SU-DHL-6 (cell line): ENCODE measurements at regions not wholly inside any gene's neighbourhood (a gene's known extent, or its start where the extent isn't known, plus 50 kb on each side); places are given as distances from the start of the nearest gene placed in this dataset.

Experiments used
- H2AFZ ChIP-seq: fragments of 200-600 bp; sonication (generic); 2 replicates; pipeline ENCODE4 v1.6.1; 2014; ENCODE audit warnings: low read depth, mild to moderate bottlenecking, moderate library complexity, mixed read lengths, antibody characterized with exemption, low read length; ENCODE audit not compliant: severe bottlenecking
- H3F3A ChIP-seq: fragments of 200-600 bp; shearing (Covaris generic); 2 replicates; pipeline ENCODE4 v1.6.0; 2016; ENCODE audit warnings: antibody characterized with exemption, mild to moderate bottlenecking; ENCODE audit not compliant: insufficient read depth
- H3K27ac ChIP-seq: fragments of 200-600 bp; sonication (generic); 2 replicates; pipeline ENCODE4 v1.5.1; 2016; ENCODE audit warnings: low read depth, mild to moderate bottlenecking, low read length, moderate library complexity, mixed read lengths
- H3K27me3 ChIP-seq: fragments of 200-600 bp; sonication (generic), shearing (Covaris generic); 2 replicates; pipeline ENCODE4 v1.6.0; 2014; ENCODE audit warnings: mild to moderate bottlenecking, low read length
- H3K36me3 ChIP-seq: fragments of 200-600 bp; sonication (generic); 2 replicates; pipeline ENCODE4 v1.6.1; 2014; ENCODE audit warnings: mild to moderate bottlenecking, low read length, mixed read lengths
- H3K4me2 ChIP-seq: fragments of 300-600, 200-600 bp; shearing (Covaris generic), sonication (generic); 2 replicates; pipeline ENCODE4 v1.6.0; 2014; ENCODE audit warnings: low read length, low read depth, mild to moderate bottlenecking; ENCODE audit not compliant: poor library complexity, severe bottlenecking
- H3K4me3 ChIP-seq: fragments of 200-600 bp; sonication (generic); 2 replicates; pipeline ENCODE4 v1.5.1; 2014; ENCODE audit warnings: antibody characterized with exemption, low read length, mild to moderate bottlenecking, mixed read lengths; ENCODE audit not compliant: insufficient read depth, poor library complexity, severe bottlenecking
- H3K79me2 ChIP-seq: fragments of 200-600 bp; sonication (generic); 2 replicates; pipeline ENCODE4 v1.6.1; 2014; ENCODE audit warnings: mild to moderate bottlenecking, low read length, moderate library complexity; ENCODE audit not compliant: insufficient read depth
- H3K9ac ChIP-seq: fragments of 200-600 bp; sonication (generic); 2 replicates; pipeline ENCODE4 v1.7.0; 2014; ENCODE audit warnings: mild to moderate bottlenecking, low read length
- H3K9me2 ChIP-seq: fragments of 200-600 bp; sonication (generic); replicated peaks from 2 replicates; pipeline ENCODE4 v1.6.1; 2014; ENCODE audit warnings: low read length; ENCODE audit not compliant: insufficient read depth
- H3K9me3 ChIP-seq: fragments of 200-600 bp; sonication (generic); 2 replicates; pipeline ENCODE4 v1.6.1; 2014; ENCODE audit warnings: low read length, mixed read lengths; ENCODE audit not compliant: insufficient read depth
- H4K20me1 ChIP-seq: fragments of 200-600 bp; sonication (generic); 2 replicates; pipeline ENCODE4 v1.6.1; 2014; ENCODE audit warnings: low read depth, mild to moderate bottlenecking, antibody characterized with exemption, low read length, moderate library complexity, mixed read lengths
- CTCF ChIP-seq: fragments of 200-600 bp; sonication (generic); IDR thresholded peaks from one replicate; pipeline ENCODE4 v1.5.1; 2017; ENCODE audit warnings: antibody characterized with exemption, mild to moderate bottlenecking, low read length, moderate library complexity; ENCODE audit not compliant: insufficient read depth, poor library complexity, severe bottlenecking
- EZH2phosphoT487 ChIP-seq: fragments of 200-600 bp; sonication (generic), shearing (Covaris generic); conservative IDR thresholded peaks from 2 replicates; pipeline ENCODE4 v1.6.1; 2018; ENCODE audit warnings: mild to moderate bottlenecking, antibody characterized with exemption, low read length, moderate library complexity, mixed read lengths

- Histone ChIP-seq H3K9me3 (no peaks in the 10 kb centered on the region), H3K36me3 (no peaks in the 10 kb centered on the region), H3K4me2 (no peak overlapping the region), H3K27me3 (no peaks in the 10 kb centered on the region), H2AFZ (no peak overlapping the region), H3K27ac (no peak overlapping the region), H3K4me3 (no peak overlapping the region), H3F3A (no peaks in the 10 kb centered on the region), H4K20me1 (no peaks in the 10 kb centered on the region), H3K79me2 (no peaks in the 10 kb centered on the region), H3K9me2 (no peaks in the 10 kb centered on the region), H3K9ac (no peak overlapping the region)
- TF ChIP-seq CTCF (no peak), EZH2phosphoT487 (no peak)
These were observed 452.9 kb upstream of the NECTIN3 start for GRCh38 chr3:110618512-110619226.

GRCh38 chr3:110620118-110620517 is 451.5 kb upstream of the NECTIN3 start:
- no peaks in the 10 kb centered on the region for H3F3A ChIP-seq
- no peaks in the 10 kb centered on the region for H4K20me1 ChIP-seq
- no peaks in the 10 kb centered on the region for H3K9me3 ChIP-seq
- no peak for TF ChIP-seq CTCF
- TF ChIP-seq EZH2phosphoT487 = no peak
- no peaks in the 10 kb centered on the region for H3K79me2 ChIP-seq
- H3K4me3 ChIP-seq = no peak overlapping the region
- no peaks in the 10 kb centered on the region for H3K36me3 ChIP-seq
- no peak overlapping the region for H2AFZ ChIP-seq
- no peak overlapping the region for H3K4me2 ChIP-seq
- no peak overlapping the region for H3K9ac ChIP-seq
- H3K27me3 ChIP-seq = no peaks in the 10 kb centered on the region
- no peak overlapping the region for H3K27ac ChIP-seq
- no peaks in the 10 kb centered on the region for H3K9me2 ChIP-seq

- H3K27me3 ChIP-seq = no peaks in the 10 kb centered on the region
- H4K20me1 ChIP-seq = no peaks in the 10 kb centered on the region
- H3K36me3 ChIP-seq = no peaks in the 10 kb centered on the region
- no peak overlapping the region for H2AFZ ChIP-seq
- TF ChIP-seq CTCF (no peak), EZH2phosphoT487 (no peak)
- no peak overlapping the region for H3K9ac ChIP-seq
- H3K4me2 ChIP-seq = no peak overlapping the region
- no peak overlapping the region for H3K27ac ChIP-seq
- no peaks in the 10 kb centered on the region for H3K9me3 ChIP-seq
- no peaks in the 10 kb centered on the region for H3K79me2 ChIP-seq
- H3K9me2 ChIP-seq = no peaks in the 10 kb centered on the region
- H3K4me3 ChIP-seq = no peak overlapping the region
- H3F3A ChIP-seq = no peaks in the 10 kb centered on the region
These were observed 448.0 kb upstream of the NECTIN3 start for GRCh38 chr3:110623571-110623970.
